ENCODE measurements at regions not wholly inside any gene's neighbourhood (a gene's known extent, or its start where the extent isn't known, plus 50 kb on each side); places are given as distances from the start of the nearest gene placed in this dataset.

DNA sequence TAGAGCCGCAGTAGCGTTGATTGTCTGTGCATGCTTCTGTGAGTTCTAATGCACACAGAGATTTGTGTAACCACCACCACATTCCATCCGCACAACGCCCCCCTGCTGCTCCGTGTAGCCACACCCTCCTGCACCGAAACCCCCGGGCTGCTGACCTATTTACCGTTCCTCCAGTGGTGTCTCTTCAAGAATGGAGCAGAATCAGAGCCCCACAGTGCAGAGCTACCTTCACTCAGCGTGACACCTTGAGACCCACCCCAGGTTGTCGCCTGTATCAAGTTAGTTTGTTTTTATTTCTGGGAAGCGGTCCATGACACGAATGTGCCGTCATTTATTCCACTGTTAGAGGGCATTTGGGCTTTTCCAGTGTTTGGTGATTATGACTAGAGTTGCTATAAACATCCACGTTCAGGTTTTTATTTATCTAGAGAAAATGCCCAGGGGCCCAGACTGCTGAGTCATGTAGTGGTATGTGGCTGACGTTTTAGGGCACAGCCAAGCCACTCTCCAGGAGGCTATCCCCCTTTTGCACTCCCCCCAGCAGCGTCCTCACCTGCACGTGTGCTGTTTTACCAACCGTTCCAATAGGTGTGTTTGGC, 266.8 kb downstream of the NDUFA10 start:
- peak; percentile 15 for DNase-seq

DNA sequence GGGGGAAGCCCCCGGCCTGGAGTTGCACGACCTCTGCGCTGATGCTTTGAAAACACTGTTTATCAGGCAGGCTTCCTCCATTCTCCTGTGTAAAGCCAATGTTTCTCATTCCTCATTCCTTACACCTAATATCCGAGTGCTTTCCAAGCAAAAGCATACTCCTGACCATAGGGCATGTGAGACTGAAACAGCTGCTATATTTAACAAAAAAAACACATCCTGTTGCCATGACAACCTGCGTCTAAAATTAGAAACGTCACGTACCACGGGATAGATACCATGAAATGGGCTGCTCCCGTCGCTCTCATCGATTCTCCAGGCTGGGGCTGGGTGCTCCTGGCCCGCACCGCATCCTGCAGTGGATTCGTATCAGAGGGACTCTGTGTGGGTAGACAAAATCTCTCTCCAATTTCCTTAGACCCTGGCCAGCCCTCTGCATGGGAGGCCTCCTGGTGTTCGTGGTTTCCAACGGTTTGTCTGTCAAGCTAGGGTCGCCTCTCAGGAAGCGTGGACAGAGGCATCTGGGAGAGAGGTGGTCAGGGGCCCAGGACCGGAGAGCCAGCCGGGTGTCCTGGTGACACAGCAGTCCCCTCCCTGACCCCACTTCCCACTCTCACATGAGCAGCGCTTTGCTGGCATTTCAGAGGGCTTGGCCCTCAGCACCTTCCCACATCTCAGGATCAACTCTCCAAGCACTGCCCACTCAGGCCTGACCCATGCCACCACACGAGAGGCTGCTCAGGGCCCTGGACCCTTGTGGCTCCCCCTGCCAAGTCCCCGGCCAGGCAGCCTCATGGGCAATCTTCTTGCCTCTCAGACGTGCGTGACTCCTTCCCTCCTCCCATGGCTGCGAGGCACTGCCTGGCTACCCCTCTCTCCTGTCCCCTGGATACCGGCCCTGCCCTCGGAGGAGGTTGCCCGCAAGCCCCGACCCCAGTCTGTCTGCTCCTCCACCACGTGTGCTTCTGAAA, 268.1 kb downstream of the NDUFA10 start:
- DNase-seq, result peak; percentile 11

DNA sequence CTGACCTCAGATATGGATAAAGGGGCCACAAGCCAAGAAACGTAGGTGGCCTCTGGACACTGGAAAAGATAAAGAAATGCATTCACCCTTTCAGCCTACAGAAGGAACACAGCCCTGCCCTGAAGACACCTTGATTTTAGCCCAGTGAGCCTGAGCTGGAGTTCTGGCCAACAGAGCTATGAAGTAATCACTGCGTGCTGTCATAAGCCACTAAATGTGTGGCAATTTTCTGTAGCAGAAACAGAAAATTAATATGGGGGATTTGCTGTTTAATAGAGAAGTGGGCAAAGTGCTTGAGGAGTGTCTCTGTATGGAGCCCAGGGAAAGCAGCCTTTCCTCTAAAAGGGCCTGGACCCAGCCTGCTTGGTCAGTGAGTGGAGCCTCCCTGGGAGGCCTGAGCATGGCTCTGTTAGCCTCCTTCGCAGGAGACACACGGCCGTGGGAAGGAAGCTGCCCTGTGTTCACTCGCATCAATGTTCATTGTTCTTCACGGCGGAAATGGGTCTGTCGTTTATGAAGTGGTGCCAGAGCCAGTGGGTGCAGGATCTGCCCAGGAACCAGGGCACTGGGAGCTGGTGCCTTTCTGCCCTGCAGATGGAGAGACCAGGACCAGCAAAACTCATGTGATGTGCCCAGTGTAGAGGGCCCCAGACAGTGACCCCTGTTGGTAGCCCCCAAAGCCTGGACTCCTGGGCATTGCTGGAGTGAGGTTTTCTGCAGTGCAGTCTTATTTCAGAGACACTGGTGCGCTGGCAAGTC, 268.9 kb downstream of the NDUFA10 start:
- DNase-seq, result no peak

DNA sequence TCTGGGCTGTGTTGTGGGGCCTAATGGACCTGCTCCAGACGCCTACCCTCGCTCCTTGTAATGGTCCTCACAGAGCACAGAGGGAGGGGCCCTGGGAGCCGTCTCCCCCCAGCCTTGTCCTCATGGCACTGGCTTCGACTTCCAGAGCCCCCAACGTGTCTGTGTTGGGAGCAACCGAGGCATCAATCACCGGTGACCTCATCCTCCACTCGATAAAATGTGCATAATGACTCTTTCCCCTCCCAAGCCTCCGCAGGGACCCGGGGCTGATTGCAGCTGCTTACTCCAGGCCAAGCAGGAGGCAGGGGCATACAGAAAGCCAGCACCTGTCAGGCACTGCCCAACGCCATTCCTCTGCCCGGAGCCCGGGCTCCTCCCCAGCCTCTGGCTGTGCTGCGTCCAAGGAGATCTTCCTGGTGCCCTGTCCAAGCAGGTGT, 271.7 kb downstream of the NDUFA10 start:
- no peak for DNase-seq

DNA sequence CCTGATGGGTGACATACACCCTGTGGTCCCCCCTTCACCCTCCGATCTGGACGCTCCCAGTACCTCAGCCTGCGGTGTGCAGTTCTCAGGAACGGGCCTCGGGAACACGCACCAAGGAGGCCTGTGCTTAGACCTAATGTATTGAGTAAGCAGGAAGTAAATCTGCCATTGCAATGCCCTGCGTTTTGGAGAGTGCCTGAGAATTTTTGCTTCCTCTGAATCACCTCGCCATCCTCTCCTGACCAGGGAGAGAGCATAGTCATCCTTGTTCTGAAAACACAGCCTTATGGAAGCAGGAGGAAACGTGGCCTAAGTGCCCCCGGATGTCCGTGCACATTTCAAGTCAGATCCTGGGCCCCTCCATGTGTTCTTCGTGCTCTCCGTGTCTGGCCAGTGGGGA, 272.2 kb downstream of the NDUFA10 start:
- no peak for DNase-seq

DNA sequence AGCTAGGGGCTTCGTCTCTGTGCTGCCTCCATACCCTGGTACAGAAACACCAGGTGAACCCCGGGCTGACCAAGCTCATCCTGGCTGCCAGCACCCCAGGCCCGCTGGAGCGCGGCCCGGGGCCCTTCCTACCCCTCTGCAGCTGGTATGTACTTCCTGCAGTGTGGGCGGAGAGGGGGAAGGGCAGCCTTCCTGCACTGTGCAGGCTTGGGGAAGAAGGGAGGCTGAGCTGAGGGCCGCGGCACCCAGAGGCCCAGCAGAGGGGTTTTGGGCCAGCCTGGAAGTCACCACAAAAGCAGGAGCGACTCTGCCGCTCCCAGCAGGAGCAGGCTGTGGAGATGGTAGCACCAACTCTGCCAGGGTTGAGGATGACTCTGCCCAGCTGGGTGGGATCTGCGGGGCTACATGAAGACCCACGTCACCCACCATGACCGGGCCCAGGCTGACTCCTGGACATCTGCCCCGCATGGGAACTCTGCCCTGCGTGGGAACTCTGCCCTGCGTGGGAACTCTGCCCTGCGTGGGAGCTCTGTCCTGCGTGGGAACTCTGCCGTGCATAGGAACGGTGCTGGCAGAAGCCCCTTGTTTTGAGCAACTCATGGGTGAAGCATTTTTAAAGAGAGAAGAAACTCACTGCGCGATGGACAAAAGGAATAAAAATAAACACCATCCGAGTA, 273.3 kb downstream of the NDUFA10 start:
- DNase-seq, result no peak

DNA sequence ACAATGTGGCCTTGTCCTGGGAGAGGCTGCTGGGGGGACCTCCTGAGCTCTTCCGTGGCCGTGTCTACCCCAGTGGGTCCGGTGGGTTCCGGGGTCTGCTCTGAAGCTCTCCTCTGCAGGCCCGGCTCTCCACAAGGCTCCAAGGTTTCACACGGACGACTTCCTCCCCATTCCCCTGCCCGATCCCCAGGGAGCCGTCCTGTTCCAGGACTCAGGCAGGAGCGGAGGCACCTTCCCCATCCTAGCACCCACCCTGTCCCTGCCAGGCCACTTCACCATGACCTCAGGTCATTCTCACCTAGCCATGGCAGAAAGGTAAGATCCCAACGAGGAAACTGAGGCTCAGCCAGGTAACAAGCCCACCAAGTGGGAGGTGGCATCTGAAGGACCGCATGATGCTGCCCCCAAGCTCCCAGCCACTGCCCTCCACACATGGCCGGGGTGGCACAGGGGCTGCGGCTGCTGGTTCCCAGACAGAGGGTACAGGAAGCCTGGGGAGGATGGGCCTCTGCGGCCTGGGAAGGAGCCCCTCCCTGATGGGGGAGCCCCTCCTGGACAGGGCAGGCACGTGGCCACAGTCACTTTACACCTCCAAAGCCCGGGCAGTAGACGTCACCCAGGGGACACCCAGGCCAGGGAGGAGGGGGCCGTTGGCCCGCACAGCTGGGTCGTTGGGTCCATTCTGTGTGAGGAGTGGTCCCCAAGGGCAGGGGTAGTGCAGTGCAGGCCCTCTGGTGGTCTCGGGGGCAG, 274.0 kb downstream of the NDUFA10 start:
- DNase-seq, result no peak

DNA sequence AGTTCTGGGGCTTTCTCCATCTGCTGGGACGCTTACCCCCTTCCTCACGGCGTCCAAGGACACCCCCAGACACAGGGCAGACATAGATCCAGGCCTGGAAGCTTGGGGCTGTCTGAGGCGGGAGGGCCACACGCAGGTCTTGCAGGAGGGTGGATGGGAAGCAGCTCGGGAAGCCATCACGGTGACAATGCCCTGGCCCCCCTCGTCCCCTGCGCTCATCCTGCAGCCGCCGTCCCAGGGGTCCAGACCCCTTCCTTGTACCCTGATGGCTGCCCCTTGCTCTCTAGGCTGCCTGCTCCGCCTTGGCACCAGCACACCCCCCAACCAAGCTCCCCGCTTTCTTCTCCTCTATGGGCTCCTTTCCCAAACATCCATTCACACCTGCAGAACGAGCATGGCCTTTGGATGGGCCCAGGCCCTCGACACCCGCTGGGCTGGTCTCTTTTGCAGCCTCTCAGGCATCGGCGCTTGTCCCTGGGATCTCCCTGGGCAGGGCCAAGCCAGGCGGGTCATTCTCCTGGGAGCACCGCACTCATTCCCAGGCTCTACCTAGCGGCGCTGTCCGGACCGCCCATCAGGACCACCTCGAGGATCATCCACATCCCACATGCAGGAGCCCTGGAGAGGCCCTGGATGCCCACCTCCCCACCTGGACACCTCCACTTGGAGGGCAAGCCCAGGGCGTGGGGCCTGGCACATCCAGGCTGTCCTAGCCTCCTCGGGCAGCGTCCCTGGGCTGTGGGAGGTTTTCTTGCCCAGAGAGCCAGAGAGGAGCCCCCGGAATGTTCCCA, 274.9 kb downstream of the NDUFA10 start:
- DNase-seq, result no peak

DNA sequence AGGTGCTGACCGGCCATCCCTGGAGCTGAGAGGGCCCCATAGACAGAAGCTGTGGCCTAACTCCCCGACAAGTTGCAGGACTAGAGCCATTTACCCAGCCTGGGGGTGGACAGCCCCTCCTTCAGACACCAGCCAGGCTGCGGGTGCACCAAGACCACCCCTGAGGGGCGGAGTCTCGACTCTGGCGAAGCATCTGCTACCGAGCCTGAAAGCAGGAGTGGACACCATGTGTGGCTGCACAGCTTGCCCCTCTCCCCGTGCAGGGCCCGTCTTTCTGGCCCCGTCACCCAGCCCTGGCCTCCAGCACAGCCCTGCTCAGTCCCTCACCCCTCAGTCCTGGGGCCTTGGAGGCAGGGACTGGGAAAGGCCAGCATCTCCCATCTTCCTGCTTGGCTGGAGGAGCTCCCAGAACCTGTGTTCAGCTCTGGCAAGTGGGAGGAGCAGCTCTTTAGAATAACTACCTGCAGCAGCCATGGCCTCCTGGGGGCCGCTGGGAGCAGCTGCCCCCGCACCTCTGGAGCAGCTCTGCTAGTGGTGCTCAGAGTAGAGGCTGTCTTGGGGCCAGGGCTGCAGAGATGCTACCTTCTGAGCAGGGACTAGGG, 275.8 kb downstream of the NDUFA10 start:
- DNase-seq, result no peak

DNA sequence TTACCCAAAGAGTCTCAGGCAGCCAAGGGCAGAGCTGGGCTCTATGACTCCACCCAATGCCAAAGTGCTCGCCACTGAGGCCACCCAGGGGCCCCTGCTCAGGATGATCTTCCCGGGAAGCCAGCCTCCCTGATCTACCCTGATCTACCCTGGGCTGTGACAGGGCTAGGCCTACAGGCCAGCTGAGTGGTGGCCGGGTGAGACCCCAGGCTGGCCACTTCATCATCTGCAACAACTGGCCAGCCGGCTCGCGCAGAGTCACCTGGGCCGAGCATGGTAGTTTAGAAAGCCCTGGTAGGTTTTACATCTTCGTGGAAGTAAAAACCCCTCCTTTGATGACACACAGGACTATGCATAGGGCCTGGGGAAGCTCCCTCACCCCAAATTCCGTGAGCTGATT, 276.3 kb downstream of the NDUFA10 start:
- DNase-seq, result no peak

DNA sequence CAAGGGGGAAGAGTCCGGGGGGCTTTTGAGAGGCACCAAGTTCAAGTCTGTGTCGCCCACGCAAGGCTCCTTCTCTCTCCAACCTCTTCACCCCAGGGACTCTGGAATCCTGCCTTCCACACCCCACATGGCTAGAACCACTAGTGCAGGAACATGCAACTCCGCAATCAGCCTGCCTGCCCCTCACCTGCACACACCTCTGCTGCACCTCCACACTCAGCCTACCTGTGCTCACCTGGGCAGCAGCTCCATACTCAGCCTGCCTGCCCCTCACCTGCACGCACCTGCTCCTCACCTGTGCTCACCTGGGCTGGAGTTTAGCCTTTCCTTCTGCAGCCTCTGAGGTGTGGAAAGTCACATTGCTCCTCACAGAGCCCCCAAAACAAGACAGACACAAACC, 277.4 kb downstream of the NDUFA10 start:
- DNase-seq, result no peak

DNA sequence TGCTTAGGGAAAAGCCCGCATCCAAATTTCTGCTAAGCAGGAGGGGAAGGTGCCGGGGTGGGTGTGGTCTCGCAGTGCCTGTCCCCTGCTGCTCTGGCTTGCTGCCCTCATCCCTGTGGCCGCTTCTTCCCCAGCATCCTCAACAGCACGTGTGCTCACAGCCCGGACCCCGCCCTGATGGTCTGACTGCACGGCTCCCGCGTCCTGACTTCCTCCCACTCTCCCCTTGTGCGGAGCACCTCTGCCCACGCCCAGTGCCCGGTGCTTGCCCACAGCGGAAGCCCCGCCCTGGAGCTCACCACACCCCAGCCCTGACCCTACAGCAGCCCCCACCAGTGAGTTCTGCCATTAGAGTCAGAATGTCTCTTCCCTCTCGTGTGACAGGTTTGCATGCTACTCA, 277.9 kb downstream of the NDUFA10 start:
- DNase-seq, result no peak

DNA sequence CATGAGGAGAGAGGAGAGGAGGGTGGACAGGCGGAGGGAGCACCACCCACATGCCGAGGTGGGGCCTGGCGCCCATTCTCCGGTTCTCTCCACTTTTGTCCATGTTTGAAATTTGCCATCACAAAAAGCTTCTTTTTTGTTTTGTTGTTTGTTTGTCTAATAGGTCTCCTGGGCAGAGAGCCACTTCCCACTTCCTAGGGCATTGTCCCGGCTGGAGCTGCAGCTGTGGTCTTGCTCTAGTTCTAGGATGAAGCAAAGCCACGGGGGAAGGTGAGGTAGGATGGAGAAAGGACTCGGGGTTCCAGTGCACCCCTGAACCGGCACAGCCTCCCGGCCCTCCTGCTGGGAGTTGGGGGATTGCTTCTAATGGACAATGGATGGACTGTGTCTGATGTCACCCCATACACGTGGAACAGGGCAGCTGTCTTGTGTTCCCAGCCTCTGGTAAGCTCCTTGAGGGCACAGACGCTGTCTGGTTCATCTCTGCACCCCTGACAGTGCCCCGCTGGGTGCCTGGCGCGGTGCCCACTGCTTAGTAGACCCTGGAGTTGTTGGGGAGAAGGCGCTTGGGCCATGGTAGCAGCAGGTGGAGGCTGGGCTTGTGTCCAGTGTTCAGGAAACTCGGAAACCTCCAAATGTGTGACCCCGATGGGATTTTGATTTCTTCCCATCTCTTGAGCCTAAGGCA, 278.4 kb downstream of the NDUFA10 start:
- no peak for DNase-seq

DNA sequence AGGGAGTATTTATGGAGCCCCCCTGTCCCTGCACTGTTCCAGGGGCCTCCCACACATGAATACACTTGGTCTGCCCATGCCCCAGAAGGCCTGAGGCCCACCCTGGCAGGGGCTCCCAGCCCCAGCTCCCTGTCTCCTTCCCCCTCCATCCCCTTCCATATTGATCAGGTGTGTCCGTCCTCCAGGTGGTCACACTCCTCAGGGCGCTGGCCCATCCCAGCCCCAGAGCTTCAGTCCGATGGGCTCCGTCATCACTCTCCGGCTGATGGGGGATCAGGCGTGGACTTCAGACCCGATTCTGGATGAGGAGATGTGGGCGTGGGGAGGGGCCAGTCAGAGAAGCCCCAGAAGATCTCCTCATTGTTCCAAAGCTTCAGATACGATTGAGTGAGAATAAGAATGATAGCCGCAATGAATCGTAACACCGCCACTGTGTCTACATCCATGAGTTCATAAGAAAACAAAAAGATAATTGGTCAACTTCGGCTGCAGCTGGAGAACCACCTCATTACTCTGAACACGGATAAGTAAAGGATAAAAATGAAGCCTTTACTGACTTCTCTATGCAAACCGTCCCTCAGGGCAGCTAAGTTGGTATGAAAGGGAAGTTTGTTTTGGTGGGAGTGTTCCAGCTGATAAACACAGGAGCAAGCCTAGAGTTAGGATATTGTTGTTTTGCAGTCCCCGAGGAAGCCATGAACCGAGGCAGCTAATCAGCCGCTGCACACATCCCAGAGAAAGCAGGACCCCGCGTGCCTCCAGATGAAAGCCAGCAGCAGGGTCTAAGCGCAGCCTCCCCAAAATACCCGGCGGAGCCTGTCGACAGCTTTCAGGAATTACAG, 279.5 kb downstream of the NDUFA10 start:
- DNase-seq, result no peak

DNA sequence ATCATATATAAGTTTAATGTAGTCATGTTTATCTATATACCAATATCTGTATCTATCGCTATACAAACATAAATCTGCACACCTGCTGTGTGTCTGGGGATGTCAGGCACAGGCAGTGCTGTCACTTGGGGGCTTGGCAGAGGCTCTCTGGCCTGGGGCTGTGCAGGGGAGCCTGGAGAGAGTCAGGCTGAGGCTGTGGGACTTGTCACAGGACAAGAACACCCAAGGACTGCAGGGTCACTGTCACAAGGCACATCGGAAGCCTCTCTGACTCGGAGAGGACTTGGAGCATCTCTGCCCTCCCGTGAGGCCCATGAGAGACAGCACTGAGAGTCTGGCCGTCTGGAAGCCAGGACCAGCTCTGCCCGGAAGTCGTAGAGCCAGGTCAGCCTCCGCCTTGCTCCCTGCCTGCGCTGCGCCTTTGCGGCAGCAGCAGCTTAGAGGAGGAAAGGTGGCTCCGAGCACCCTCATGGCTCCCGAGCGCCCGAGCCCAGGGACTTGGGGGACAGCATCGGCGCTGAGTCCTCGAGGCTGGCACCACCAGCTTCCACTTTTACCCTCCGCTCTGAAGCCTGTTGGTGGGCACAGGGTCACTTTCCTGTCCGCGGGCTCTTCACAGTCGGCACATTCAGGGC, 280.3 kb downstream of the NDUFA10 start:
- no peak for DNase-seq

DNA sequence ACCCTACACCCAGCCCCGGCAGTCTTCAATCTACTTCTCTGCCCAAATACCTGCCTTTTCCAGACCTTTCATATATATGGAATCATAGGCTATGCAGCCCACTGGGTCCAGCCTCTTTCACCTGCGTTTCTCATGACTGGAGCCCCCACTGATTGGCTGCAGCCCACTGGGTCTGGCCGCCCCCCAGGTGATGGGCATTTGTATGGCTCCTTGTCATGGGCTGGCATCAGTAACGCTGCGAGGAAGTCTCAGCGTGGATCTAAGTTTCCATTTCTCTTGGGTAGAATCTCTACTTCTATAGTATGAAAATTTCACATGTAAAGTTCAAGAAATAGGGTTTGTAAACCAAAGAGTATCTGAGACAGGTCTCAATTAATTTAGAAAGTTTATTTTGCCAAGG, 281.9 kb downstream of the NDUFA10 start:
- no peak for DNase-seq

DNA sequence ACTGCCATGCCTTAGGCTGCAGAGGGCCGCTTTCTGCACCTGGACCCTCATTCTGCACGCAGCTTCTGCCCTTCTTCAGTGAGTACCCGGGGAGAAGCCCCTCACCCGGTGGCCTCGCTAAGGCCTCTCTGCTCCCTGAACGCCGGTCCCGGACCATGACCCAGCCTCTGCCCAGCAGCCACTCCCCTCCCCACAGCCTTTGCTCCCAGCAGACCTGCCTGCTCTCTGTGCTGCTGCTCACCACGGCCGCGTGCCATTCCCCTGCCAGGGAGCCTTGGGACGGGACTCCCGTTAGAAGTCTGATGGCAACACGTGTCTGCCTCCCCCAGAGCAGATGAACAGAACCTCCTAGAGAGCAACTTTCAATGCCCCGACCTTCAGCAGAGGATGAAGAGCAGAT, 282.8 kb downstream of the NDUFA10 start:
- DNase-seq, result no peak

DNA sequence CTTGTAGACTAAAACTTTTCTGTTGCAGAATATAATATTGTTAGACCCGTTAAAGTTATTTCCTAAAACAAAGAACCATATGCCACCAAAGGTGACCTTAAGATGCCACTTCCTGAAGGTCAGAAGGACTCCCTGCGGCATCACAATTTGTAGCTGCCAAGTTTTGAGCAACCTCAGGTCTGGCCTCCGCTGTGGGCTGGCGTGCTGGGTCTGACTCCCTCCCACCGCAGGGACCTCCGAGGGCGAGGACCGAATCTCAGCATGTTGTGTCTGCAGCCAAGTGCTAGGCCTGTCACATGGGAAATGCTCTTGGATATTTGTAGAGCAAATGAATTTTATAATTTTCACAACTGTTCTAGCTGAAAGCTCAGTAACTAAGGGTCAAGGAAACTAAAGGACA, 285.9 kb downstream of the NDUFA10 start:
- no peak for DNase-seq

DNA sequence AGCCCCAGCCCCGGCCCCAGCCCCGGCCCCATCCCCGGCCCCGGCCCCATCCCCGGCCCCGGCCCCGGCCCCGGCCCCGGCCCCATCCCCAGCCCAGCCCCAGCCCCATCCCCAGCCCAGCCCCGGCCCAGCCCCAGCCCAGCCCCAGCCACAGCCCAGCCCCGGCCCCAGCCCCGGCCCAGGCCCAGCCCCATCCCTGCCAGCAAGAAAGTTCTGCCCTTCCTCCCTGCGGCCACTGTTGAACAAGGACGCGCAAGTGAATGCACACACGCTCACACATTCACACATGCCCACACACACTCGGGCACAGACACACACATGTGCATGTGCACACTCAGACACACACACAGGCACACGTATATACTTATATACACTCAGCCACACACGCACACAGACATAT, 287.0 kb downstream of the NDUFA10 start:
- DNase-seq, result no peak

Measured in fibroblast of skin of back (primary cell).